ENCODE measurements at regions not wholly inside any gene's neighbourhood (a gene's known extent, or its start where the extent isn't known, plus 50 kb on each side); places are given as distances from the start of the nearest gene placed in this dataset.

GRCh38 chr9:12194731-12195130 is 498.5 kb upstream of the TYRP1 start:
- Histone ChIP-seq H3K9me3 (ENCODE audit: control insufficient read depth, insufficient read depth, low read length) (no peaks in the 10 kb centered on the region; the same call in 1 of the 2 replicates), H3K27ac (ENCODE audit: low read depth, low read length) (no peak overlapping the region), H3K9ac (ENCODE audit: low read depth, low read length) (no peak overlapping the region), H3K4me1 (ENCODE audit: control insufficient read depth, insufficient read depth, low read length) (no peaks in the 10 kb centered on the region), H3K36me3 (ENCODE audit: control insufficient read depth, insufficient read depth, low read length) (no peaks in the 10 kb centered on the region), H3K27me3 (ENCODE audit: control insufficient read depth, insufficient read depth, low read length) (no peaks in the 10 kb centered on the region), H3K4me3 (ENCODE audit: low read depth, low read length) (no peak overlapping the region)

GRCh38 chr9:12195456-12195855 is 497.7 kb upstream of the TYRP1 start:
- Histone ChIP-seq H3K27me3 (ENCODE audit: control insufficient read depth, insufficient read depth, low read length) (no peaks in the 10 kb centered on the region), H3K4me3 (ENCODE audit: low read depth, low read length) (no peak overlapping the region), H3K9ac (ENCODE audit: low read depth, low read length) (no peak overlapping the region), H3K4me1 (ENCODE audit: control insufficient read depth, insufficient read depth, low read length) (peaks cover under 1% of the 10 kb centered on the region; the same call in 1 of the 2 replicates), H3K9me3 (ENCODE audit: control insufficient read depth, insufficient read depth, low read length) (no peaks in the 10 kb centered on the region; the same call in 1 of the 2 replicates), H3K36me3 (ENCODE audit: control insufficient read depth, insufficient read depth, low read length) (no peaks in the 10 kb centered on the region), H3K27ac (ENCODE audit: low read depth, low read length) (no peak overlapping the region)

GRCh38 chr9:12204512-12204911 is 488.7 kb upstream of the TYRP1 start:
- H3K27me3 ChIP-seq (ENCODE audit: control insufficient read depth, insufficient read depth, low read length) = no peaks in the 10 kb centered on the region
- H3K9ac ChIP-seq (ENCODE audit: low read depth, low read length) = no peak overlapping the region
- peaks cover 3% of the 10 kb centered on the region; the same call in 1 of the 2 replicates for H3K4me1 ChIP-seq (ENCODE audit: control insufficient read depth, insufficient read depth, low read length)
- no peaks in the 10 kb centered on the region for H3K9me3 ChIP-seq (ENCODE audit: control insufficient read depth, insufficient read depth, low read length)
- H3K36me3 ChIP-seq (ENCODE audit: control insufficient read depth, insufficient read depth, low read length) = no peaks in the 10 kb centered on the region
- H3K4me3 ChIP-seq (ENCODE audit: low read depth, low read length) = no peak overlapping the region
- H3K27ac ChIP-seq (ENCODE audit: low read depth, low read length) = no peak overlapping the region

GRCh38 chr9:12212860-12213259 is 480.3 kb upstream of the TYRP1 start:
- Histone ChIP-seq H3K36me3 (ENCODE audit: control insufficient read depth, insufficient read depth, low read length) (no peaks in the 10 kb centered on the region), H3K4me1 (ENCODE audit: control insufficient read depth, insufficient read depth, low read length) (no peaks in the 10 kb centered on the region), H3K4me3 (ENCODE audit: low read depth, low read length) (no peak overlapping the region), H3K27ac (ENCODE audit: low read depth, low read length) (no peak overlapping the region), H3K27me3 (ENCODE audit: control insufficient read depth, insufficient read depth, low read length) (no peaks in the 10 kb centered on the region), H3K9me3 (ENCODE audit: control insufficient read depth, insufficient read depth, low read length) (no peaks in the 10 kb centered on the region), H3K9ac (ENCODE audit: low read depth, low read length) (no peak overlapping the region)

GRCh38 chr9:12221470-12221869 is 471.7 kb upstream of the TYRP1 start:
- Histone ChIP-seq H3K4me3 (ENCODE audit: low read depth, low read length) (no peak overlapping the region), H3K9ac (ENCODE audit: low read depth, low read length) (no peak overlapping the region), H3K4me1 (ENCODE audit: control insufficient read depth, insufficient read depth, low read length) (0 out of 2 replicates have a peak, but pooled peaks cover 6% of the 10 kb centered on the region), H3K9me3 (ENCODE audit: control insufficient read depth, insufficient read depth, low read length) (no peaks in the 10 kb centered on the region), H3K27ac (ENCODE audit: low read depth, low read length) (no peak overlapping the region), H3K27me3 (ENCODE audit: control insufficient read depth, insufficient read depth, low read length) (no peaks in the 10 kb centered on the region), H3K36me3 (ENCODE audit: control insufficient read depth, insufficient read depth, low read length) (no peaks in the 10 kb centered on the region)

GRCh38 chr9:12224449-12224848 is 468.7 kb upstream of the TYRP1 start:
- 0 out of 2 replicates have a peak, but pooled peaks cover 6% of the 10 kb centered on the region for H3K4me1 ChIP-seq (ENCODE audit: control insufficient read depth, insufficient read depth, low read length)
- no peak overlapping the region for H3K4me3 ChIP-seq (ENCODE audit: low read depth, low read length)
- H3K9ac ChIP-seq (ENCODE audit: low read depth, low read length) = no peak overlapping the region
- no peak overlapping the region for H3K27ac ChIP-seq (ENCODE audit: low read depth, low read length)
- no peaks in the 10 kb centered on the region for H3K27me3 ChIP-seq (ENCODE audit: control insufficient read depth, insufficient read depth, low read length)
- H3K9me3 ChIP-seq (ENCODE audit: control insufficient read depth, insufficient read depth, low read length) = no peaks in the 10 kb centered on the region
- H3K36me3 ChIP-seq (ENCODE audit: control insufficient read depth, insufficient read depth, low read length) = no peaks in the 10 kb centered on the region

- H3K27me3 ChIP-seq (ENCODE audit: control insufficient read depth, insufficient read depth, low read length) = no peaks in the 10 kb centered on the region
- H3K27ac ChIP-seq (ENCODE audit: low read depth, low read length) = no peak overlapping the region
- H3K9me3 ChIP-seq (ENCODE audit: control insufficient read depth, insufficient read depth, low read length) = peaks cover 19% of the 10 kb centered on the region
- H3K4me3 ChIP-seq (ENCODE audit: low read depth, low read length) = no peak overlapping the region
- no peaks in the 10 kb centered on the region for H3K4me1 ChIP-seq (ENCODE audit: control insufficient read depth, insufficient read depth, low read length)
- no peaks in the 10 kb centered on the region for H3K36me3 ChIP-seq (ENCODE audit: control insufficient read depth, insufficient read depth, low read length)
- no peak overlapping the region for H3K9ac ChIP-seq (ENCODE audit: low read depth, low read length)
Measured at GRCh38 chr9:12230708-12231107, 462.5 kb upstream of the TYRP1 start.

GRCh38 chr9:12231832-12232231 is 461.4 kb upstream of the TYRP1 start:
- Histone ChIP-seq H3K27ac (ENCODE audit: low read depth, low read length) (no peak overlapping the region), H3K4me1 (ENCODE audit: control insufficient read depth, insufficient read depth, low read length) (no peaks in the 10 kb centered on the region), H3K9me3 (ENCODE audit: control insufficient read depth, insufficient read depth, low read length) (peaks cover 19% of the 10 kb centered on the region), H3K4me3 (ENCODE audit: low read depth, low read length) (no peak overlapping the region), H3K9ac (ENCODE audit: low read depth, low read length) (no peak overlapping the region), H3K36me3 (ENCODE audit: control insufficient read depth, insufficient read depth, low read length) (no peaks in the 10 kb centered on the region), H3K27me3 (ENCODE audit: control insufficient read depth, insufficient read depth, low read length) (no peaks in the 10 kb centered on the region)

GRCh38 chr9:12232836-12233235 is 460.3 kb upstream of the TYRP1 start:
- Histone ChIP-seq H3K4me3 (ENCODE audit: low read depth, low read length) (no peak overlapping the region), H3K9ac (ENCODE audit: low read depth, low read length) (no peak overlapping the region), H3K4me1 (ENCODE audit: control insufficient read depth, insufficient read depth, low read length) (no peaks in the 10 kb centered on the region), H3K36me3 (ENCODE audit: control insufficient read depth, insufficient read depth, low read length) (no peaks in the 10 kb centered on the region), H3K27me3 (ENCODE audit: control insufficient read depth, insufficient read depth, low read length) (no peaks in the 10 kb centered on the region), H3K9me3 (ENCODE audit: control insufficient read depth, insufficient read depth, low read length) (peaks cover 19% of the 10 kb centered on the region), H3K27ac (ENCODE audit: low read depth, low read length) (no peak overlapping the region)

- H3K9me3 ChIP-seq (ENCODE audit: control insufficient read depth, insufficient read depth, low read length) = peaks cover 10% of the 10 kb centered on the region
- no peaks in the 10 kb centered on the region for H3K4me1 ChIP-seq (ENCODE audit: control insufficient read depth, insufficient read depth, low read length)
- H3K27ac ChIP-seq (ENCODE audit: low read depth, low read length) = no peak overlapping the region
Measured at GRCh38 chr9:12253941-12254340, 439.2 kb upstream of the TYRP1 start.

GRCh38 chr9:12266758-12267157 is 426.4 kb upstream of the TYRP1 start:
- H3K27ac ChIP-seq (ENCODE audit: low read depth, low read length) = no peak overlapping the region
- no peaks in the 10 kb centered on the region for H3K36me3 ChIP-seq (ENCODE audit: control insufficient read depth, insufficient read depth, low read length)
- H3K4me3 ChIP-seq (ENCODE audit: low read depth, low read length) = no peak overlapping the region
- no peaks in the 10 kb centered on the region for H3K9me3 ChIP-seq (ENCODE audit: control insufficient read depth, insufficient read depth, low read length)
- H3K9ac ChIP-seq (ENCODE audit: low read depth, low read length) = no peak overlapping the region
- H3K4me1 ChIP-seq (ENCODE audit: control insufficient read depth, insufficient read depth, low read length) = no peaks in the 10 kb centered on the region
- H3K27me3 ChIP-seq (ENCODE audit: control insufficient read depth, insufficient read depth, low read length) = no peaks in the 10 kb centered on the region

More at GRCh38 chr9:12253941-12254340, 439.2 kb upstream of the TYRP1 start:
- no peak overlapping the region for H3K4me3 ChIP-seq (ENCODE audit: low read depth, low read length)
- no peaks in the 10 kb centered on the region for H3K27me3 ChIP-seq (ENCODE audit: control insufficient read depth, insufficient read depth, low read length)
- no peaks in the 10 kb centered on the region for H3K36me3 ChIP-seq (ENCODE audit: control insufficient read depth, insufficient read depth, low read length)
- H3K9ac ChIP-seq (ENCODE audit: low read depth, low read length) = no peak overlapping the region
